ENCODE measurements at regions not wholly inside any gene's neighbourhood (a gene's known extent, or its start where the extent isn't known, plus 50 kb on each side); places are given as distances from the start of the nearest gene placed in this dataset.

DNA sequence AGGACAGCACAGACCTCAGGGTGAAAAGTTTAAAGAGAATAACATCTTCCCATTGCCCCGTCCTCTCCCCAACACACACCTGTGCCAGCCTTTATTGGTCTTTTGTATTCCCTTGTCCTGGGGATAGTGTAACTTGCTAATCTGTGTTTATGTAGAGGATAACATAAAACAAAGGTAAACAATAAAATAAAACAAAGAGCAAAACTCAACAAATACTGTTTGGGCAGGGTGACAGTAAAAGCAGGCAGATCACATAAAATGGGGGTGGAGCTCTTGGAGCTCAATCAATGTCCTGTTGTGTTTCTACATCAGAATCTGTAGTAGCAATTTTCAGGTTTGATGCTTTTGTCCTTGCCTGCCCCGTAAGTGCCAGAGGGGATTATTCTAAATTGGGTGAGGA lies 1939.7 kb downstream of the TP53TG3F start:
- no peak for DNase-seq

DNA sequence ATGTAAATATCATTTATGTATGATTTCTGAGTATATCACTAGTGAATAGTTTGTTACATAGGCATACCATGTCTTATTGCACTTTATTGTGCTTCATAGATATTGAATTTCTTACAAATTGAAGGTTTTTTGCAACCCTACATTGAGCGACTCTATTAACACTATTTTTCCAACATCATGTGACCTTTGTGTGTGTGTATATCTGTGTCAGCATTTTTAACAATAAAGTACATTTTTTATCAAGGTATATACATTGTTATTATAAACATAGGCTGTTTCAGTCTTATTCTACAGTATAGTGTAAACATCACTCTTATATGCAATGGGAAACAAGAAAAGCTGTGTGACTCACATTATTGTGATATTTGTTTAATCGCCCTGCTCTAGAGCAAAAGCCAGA lies 1944.9 kb downstream of the TP53TG3F start:
- no peak for DNase-seq

DNA sequence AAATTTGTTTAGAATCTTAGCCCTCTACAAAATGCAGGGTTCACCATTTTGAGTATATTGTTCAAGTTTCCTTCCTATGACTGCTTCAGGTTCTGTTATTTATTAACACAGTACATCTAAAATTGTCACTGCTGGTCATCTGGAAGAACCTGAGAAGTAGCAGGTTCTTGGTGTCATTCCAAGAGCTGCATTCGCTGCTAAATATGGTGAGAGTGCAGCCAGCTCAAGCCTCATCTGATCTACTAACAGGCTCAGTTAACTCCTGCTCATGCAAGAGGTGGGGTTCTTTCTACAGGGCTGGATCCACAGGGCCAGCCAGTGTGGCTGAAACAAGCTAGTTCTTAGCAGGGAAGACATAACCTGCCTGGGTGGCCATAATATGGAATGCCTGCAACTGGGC lies 1946.1 kb downstream of the TP53TG3F start:
- DNase-seq, result no peak

DNA sequence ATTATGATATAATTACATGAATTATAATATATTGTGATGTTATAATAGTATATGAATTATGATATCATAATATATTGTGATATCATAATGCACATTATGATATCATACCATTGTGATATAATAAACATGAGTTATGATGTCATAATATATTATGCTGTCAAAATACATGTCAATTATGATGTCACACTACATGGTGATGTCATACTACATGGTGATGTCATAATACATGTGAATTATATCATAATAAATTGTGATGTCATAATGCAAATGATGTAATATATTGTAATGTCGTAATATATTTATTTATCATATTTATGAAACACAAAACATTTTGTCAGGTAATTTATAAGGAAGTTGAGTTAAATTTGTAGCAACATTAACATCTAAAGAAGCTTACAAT lies 1950.1 kb downstream of the TP53TG3F start:
- DNase-seq, result no peak

DNA sequence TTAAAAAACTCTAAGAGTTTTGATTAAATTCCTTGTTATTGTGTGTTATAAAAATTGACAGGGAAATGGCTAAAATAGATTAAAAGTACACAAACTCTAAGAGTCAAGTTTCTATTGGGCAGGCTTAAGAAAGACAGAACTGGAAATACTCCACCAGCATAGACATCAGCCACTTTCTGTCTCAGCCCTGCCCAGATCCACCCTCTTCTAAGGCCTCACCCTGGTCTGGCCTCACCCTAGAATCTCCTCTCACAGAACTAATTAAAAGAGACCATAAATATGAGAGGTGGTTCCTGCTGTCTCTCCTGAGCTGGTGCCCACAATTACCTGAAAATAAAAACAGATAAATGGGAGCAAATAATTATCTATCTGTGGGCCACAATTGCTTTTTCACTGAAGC lies 1951.0 kb downstream of the TP53TG3F start:
- no peak for DNase-seq

DNA sequence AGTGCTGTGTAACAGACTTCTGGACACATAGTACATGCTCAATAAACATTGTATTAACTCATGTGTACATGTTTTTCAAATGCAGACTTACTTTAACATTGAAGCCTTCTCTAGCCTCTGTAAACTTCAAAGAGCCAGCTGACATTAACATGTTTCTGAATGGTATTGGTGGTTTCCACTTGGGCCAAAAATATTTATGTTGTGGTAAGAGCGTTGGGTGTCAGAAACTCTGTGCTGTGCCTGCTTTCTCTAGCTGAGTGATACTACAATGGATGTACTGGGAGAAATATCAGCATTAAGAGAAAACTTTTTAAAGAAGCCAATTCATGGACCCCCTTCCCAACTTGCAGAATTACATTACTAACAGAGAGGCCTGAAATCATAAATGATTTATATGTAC lies 1951.7 kb downstream of the TP53TG3F start:
- no peak for DNase-seq

DNA sequence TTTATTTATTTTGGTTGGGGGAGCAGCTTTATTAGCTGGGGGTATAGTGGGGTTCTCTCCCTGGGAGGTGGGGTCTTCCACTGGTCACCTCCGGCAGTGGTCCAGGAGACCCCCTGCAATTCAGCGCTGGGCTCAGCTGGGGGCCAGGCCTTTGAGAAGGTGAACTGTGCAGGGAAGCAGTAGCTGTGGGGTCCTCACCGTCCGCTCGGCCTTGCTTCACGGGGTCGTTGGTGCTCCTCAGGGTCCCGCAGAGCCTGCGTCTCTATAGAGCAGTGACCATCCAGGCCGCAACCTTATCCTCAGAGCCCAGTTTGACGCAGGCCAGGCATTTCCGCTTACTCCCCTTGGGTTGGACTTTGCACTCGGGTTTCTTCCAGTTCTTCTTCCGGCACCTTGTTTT lies 1954.7 kb downstream of the TP53TG3F start:
- DNase-seq, result no peak

DNA sequence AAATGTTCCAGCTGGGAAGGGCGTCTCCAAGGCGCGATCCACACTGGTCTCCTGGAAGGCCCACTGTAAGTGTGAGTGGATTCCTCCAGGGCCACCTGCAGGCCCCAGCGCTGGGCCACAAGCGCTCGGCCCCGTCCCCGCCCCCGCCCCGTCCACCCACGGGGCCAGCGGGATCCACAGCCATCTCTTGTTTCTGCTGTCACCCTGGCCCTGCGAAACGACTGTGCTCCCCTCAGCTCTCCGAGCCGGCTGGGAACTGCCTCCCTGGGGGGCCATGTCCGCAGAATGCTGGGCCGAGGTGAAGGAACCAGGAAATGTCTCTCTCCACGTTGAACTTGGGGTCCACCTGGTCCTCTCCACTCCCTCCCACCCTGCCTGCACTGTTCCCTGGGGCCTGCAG lies 1955.2 kb downstream of the TP53TG3F start:
- DNase-seq, result no peak

DNA sequence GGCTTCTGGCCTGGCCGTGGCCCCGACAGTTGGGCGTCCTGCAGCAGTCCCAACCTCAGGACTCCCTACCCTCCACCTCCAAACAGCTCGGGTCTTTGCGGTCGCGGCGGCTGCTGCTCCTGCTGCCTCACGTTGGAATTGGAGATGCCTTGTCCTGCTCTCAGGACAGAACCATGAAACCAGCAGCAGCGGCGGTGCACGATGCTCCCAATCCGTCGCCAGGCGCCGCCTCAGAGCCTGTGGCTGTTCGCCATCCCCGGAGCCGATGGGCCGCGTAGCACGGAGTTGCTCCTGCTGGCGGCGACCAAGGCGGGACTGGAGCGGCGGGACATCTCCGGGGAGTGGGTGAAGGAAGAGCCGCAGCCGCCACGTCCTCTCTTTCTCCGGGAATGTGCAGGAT lies 1965.9 kb downstream of the TP53TG3F start:
- DNase-seq, result no peak

DNA sequence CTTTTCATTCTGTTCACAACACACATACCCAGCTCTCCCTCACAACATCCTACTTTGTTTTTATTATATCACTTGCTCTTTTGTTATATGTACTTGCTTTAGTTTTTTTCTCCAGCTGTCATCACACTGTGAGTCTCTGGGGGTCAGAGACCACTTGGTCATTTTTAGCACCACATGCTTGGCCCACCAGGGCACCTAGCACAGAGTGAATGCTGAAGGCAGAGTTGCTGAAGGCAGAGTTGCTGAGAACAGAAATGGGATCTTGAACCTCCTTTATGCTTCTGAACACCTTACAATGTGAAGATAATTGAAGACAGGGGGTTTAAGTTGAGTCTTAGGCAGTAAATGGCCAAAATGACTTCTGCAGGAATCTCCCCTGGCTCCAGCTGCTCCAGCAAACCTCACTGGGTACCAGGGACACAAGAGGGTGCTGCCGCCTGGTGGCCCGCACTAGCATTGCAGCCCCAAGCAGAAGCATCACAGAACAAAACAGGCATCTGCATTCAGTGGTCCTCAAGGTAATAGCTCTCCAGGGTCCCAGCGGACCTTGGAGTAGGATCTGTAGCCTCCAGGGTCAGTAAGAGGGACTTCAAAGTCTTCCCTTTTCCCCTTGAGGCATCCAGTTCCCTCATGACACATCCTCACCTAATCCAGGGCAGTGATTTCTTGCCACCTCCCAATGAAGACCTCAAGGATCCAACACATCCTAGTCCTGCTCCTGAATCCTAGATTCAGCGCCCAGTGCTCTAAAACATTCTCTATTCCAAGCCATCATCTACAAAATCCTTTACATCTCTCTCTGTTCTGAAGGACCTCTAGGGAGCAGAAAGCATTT lies 1972.6 kb downstream of the TP53TG3F start:
- DNase-seq, result no peak

DNA sequence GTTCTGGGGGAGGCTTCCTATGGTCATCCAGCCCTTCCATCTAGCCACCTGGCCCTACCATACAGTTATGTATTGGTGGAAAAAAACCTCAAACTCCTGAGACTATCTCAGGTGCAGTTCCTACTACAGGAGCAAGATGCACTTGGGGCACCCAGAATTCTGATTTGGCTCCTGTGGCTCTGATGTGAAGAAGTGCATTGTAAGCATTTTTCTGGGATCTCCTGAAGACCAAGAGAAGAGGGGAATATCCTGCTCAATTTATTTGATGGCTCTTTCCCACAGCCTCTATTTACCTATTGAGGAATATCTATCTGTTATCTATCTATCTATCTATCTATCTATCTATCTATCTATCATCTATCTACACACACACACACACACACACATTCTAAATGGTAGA lies 1981.5 kb downstream of the TP53TG3F start:
- DNase-seq, result no peak

DNA sequence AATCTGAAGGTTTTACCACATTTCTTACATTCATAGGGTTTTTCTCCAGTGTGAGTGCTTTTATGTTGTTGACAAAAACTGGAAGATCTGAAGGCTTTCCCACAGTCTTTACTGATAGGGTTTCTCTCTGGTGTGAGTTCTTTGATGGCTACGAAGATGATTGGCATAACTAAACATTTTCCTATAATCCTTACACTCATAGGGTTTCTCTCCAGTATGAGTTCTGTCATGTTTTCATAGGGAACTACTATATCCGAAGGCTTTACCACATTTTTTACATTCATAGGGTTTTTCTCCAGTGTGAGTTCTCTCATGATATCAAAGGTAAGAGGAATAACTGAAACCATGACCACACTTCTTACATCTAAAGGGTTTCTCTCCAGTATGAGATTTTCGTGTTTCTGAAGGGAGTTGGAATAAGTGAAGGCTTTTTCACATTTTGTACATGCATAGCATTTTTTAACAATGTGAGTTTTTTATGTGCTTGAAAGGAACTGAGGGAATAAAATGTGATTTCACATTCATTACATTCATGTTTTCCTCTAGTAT lies 1987.7 kb downstream of the TP53TG3F start:
- DNase-seq, result no peak

DNA sequence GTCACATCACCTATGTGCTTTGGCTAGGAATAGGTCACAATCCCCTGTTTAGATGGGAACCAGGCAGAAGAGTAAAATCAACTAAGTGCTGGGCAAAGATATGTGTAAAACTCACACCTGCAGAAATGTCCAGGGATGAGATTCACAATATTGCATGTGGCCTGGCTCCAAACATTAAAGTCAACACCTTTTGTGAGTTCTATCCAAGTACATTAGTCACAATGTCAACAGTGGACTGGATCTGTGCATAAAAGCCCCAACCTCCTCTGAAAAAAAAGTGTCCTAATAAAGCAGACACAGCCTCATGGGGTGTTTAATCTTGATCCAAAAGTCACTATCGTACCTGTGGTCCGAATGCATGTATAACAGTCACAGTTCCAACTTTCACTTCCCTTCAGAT lies 1990.3 kb downstream of the TP53TG3F start:
- no peak for DNase-seq

DNA sequence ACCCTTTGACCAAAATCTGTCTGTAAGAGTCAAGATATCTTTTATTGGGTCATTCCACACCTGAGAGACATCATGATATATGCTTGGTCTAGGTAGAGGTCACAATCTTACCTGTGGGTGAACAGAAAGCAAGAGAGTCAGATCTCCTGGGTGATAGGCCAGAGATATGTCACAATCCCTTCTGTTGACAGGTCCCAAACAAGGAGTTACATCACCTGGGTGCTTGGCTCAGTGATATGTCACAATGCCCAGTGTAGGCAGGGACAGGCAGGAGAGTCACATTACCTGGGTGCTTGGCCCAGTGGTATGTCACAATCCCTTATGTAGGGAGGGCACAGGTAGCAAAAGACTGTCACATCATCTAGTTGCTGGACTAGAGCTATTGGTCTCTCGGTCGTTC lies 1991.2 kb downstream of the TP53TG3F start:
- no peak for DNase-seq

DNA sequence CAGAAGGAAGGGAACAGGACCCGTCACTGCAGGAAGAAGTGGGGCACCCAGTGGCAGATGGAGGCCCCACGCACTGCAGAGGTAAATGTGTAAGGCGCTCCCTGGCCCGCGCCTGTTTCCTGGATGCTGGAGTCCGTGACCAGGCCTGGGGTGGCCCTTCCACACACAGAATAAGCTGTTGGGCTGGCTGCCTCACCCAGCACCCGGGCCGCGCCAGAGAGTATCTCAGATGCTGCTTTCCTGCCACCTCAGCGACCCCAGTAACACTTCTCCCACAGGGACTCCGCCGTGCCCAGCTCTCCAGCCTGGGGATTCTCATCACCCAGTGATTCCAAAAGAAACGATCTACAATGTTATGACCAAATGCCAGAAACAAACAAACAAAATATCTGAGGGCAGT lies 1993.1 kb downstream of the TP53TG3F start:
- no peak for DNase-seq

DNA sequence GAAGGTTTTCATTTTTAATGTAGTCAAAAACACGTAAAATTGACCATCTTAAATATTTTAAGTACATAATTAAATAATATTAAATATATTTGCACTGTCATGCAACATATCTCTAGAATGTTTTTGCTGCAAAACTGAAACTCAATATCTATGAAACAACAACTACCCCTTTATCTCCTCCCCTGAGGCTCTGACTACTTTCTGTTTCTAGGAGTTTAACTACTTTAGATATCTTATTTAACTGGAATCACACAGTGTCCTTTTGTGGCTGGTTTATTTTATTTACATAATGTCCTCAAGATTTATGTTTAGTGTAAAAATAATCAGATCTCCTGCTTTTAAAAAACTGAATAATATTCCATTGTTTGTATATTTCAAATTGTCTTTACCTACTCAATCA lies 2003.9 kb downstream of the TP53TG3F start:
- DNase-seq, result no peak

DNA sequence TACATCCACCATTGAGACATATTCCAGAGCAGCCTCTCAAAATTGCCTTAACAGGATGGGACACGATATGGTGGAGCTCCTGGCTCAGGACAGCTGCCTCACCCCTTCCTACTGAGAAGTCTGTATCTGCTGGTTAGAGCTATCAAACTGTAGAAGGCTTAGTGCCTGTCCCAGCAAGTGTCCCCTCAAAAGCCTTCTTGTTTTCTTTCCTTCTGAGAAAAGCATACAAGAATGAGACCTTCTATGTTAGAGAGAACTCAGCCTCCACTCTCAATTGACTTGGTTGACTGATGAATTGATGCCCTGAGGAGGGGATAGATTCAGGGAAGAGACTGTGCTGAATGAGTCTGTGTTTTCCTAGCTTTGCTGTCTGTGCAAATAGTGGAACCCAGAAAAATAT lies 2020.9 kb downstream of the TP53TG3F start:
- no peak for DNase-seq

DNA sequence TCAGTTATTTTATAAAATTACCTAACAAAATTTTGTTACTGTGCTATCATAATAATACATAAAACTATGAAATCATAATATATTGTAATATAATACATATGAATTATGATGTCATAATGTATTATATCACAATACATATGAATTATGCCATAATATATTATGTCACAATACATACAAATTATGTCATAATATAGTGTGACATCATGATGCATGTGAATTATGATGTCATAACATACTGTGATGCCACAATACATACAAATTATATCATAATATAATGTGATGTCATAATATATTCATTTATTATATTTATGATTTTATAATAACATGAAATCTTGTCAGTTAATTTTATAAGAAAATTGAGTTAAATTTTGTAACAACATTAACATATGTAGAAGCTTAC lies 2021.6 kb downstream of the TP53TG3F start:
- no peak for DNase-seq

DNA sequence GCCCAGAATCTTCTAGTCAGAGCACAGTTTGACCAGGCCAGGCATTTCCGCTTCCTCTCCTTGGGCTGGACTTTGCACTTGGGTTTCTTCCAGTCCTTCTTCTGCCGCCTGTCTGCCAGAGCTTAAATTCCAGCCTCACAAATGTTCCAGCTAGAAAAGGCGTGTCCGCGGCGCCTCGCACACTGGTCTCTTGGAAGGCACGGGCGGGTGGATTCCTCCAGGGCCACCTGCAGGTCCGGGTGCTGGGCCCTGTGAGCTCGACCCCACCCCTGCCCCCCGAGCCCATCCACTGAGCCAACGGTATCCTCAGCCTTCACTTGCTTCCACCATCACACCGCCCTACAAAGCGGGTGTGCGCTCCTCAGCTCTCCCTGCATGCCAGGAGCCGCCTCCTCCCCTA lies 2026.5 kb downstream of the TP53TG3F start:
- DNase-seq, result no peak

DNA sequence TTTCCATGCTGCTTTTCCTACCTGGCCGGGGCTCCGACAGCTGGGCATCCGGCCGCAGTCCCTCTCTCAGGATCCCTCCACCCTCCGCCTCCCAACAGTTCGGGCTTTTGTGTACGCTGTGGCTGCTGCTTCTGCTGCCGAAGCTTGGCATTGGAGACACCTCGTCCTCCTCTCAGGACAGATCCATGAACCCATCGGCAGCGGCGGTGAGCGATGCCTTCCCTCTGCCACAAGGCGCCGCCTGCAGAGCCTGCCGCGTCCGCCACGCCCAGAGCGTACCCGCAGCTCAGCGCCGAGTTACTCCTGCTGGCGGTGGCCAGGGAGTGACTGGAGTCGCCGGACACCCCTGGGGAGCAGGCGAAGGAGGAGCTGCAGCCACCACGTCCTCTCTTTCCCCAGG lies 2032.8 kb downstream of the TP53TG3F start:
- no peak for DNase-seq

DNA sequence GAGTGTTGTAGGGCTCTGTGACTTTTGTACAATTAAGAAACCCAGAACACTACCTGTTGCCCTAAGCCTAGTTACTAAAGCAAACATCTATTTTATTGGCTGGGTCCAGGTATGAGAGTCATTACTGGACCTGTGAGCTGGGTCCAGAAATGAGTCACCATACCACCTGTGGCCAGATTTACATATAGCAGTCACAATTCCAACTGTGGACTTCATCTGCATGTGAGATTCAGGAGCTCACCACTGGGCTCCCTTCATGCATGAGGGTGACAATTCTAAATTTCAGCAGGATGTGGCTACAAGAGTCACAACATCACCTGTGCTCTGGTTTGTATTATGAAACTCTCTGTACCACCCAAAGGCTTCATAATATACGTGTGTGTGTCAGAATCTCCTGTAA lies 2038.0 kb downstream of the TP53TG3F start:
- DNase-seq, result no peak

DNA sequence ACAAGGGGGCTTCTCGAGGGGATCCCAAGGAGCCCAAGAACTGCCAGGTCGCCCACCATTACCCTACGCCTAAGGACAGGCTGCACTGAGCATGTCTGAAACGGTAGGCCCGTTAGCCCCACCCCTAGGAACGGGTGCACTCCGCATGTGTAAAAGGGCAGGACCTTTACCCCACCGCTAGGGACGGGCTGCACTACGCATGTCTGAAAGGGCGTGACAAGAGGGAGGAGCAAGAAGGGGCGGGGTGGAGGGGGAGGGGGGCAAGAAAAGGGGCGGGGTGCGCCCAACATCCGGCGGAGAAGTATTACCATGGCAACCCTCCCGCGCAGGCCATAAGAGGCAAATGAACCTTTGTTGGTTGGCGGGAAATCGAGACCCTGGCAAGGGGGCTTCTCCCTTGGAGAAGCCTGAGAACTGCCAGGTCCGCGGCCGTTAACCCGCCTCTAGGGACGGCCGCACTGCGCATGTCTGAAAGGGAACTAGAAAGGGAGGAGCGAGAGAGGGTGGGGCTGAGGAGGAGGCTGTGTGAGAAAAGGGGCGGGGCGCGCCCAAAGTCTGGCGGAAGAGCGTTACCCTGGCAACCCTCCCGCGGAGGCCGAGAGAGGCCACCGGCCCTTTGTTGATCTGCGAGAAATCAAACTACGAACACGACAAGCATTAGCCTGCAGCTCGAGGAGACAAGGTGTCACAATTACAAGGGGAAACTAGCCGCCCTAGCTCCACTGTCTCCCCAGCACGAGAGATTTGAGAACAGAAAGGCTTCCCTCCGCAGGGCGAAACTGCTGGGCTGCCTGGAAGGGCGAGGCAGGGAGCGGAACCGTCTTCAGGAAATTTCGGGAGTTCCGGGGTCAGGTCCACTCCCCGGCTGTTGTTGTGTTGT lies 2046.8 kb downstream of the TP53TG3F start:
- DNase-seq, result no peak

DNA sequence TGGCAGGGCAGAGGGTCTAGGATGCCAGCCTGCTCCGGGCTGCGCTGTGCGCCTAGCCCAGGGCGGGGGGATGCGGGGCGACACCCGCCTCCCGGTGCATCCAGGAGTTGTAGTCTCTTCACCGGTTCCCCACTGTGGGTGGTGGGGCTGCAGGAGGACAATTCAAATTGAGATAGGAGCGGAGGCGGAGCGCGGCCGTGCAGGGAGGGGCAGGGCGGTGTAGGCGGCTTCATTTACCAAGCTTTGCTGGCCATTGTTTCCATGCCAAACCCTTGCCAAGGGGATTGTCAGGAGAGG lies 2047.4 kb downstream of the TP53TG3F start:
- no peak for DNase-seq

DNA sequence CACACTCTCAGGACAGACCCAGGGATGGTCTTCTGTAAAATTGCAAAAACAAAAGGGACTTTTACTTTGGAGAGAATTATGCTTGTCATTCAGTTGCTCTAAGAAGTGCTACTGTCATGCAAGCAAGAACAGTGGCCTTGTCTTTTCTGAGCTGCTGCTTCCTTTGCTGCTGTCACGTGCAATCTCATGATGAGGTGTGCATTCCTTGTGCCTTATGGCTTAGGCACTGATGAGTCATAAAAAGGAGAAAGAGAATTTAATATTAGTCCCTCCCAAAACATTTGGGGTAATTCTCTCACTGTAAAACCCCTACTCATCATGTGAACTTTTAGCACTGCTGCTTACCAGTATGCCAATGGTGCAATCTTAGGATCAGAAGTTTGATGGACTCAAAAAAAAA lies 2051.3 kb downstream of the TP53TG3F start:
- no peak for DNase-seq
